22Rv1 (cell line): ENCODE measurements at regions not wholly inside any gene's neighbourhood (a gene's known extent, or its start where the extent isn't known, plus 50 kb on each side); places are given as distances from the start of the nearest gene placed in this dataset.

Source experiments
- H3K27ac ChIP-seq: fragments of 450-650 bp; 2 replicates; pipeline ENCODE4 v1.5.1; 2017
- CTCF ChIP-seq: fragments of 450-650 bp; IDR thresholded peaks from 2 replicates; pipeline ENCODE4 v1.5.1; 2017; ENCODE audit warnings: mild to moderate bottlenecking
- ZFX ChIP-seq: fragments of 450-650 bp; IDR thresholded peaks from 2 replicates; pipeline ENCODE4 v1.6.1; 2017; ENCODE audit warnings: antibody characterized with exemption, borderline replicate concordance

- TF ChIP-seq ZFX (no peak), CTCF (no peak)
- no peak overlapping the region for H3K27ac ChIP-seq
Measured at GRCh38 chr20:61185181-61185580, 66.9 kb upstream of the CDH4 start.

GRCh38 chr20:61185841-61186601 lies 66.0 kb upstream of the CDH4 start:
- TF ChIP-seq CTCF (no peak), ZFX (no peak)
- H3K27ac ChIP-seq: no peak overlapping the region

- TF ChIP-seq ZFX (no peak), CTCF (no peak)
- no peak overlapping the region for H3K27ac ChIP-seq
Measured at GRCh38 chr20:61186771-61187472, 65.1 kb upstream of the CDH4 start.

GRCh38 chr20:61189534-61189933 lies 62.5 kb upstream of the CDH4 start:
- TF ChIP-seq ZFX (no peak), CTCF (no peak)
- H3K27ac ChIP-seq: no peak overlapping the region

GRCh38 chr20:61191096-61191495 lies 61.0 kb upstream of the CDH4 start:
- H3K27ac ChIP-seq: no peak overlapping the region
- no peak for TF ChIP-seq CTCF
- no peak for TF ChIP-seq ZFX

- TF ChIP-seq CTCF (no peak), ZFX (no peak)
- H3K27ac ChIP-seq: no peak overlapping the region
Measured at GRCh38 chr20:61192337-61192950, 59.6 kb upstream of the CDH4 start.

- no peak overlapping the region for H3K27ac ChIP-seq
- TF ChIP-seq ZFX (no peak), CTCF (no peak)
Measured at GRCh38 chr20:61193164-61193563, 58.9 kb upstream of the CDH4 start.
